ENCODE measurements at regions not wholly inside any gene's neighbourhood (a gene's known extent, or its start where the extent isn't known, plus 50 kb on each side); places are given as distances from the start of the nearest gene placed in this dataset.
"Not testable (repeated sequence)": the region's sequence is repeated elsewhere in the genome, so short reads cannot be mapped to it uniquely, and the experiment has no call there.

- POLR2A ChIA-PET; DNase-seq (ENCODE audit: extremely low spot score); CTCF ChIA-PET: not testable (repeated sequence)
Measured at GRCh38 chr10:78096486-78096885, 62.8 kb downstream of the RPS24 start.

- DNase-seq (ENCODE audit: extremely low spot score); POLR2A ChIA-PET; CTCF ChIA-PET: not testable (repeated sequence)
Measured at GRCh38 chr10:78102593-78102992, 68.9 kb downstream of the RPS24 start.

- ChIA-PET POLR2A (no interaction called here), CTCF (no interaction called here)
- TF ChIP-seq FOXA1 (IDR thresholded peaks at IDR 0.05) = no peak
- TF ChIP-seq ARNT (IDR thresholded peaks at IDR 0.05) = no peak
- TF ChIP-seq SP1 (IDR thresholded peaks at IDR 0.05) = no peak
- TF ChIP-seq ZNF384 (IDR thresholded peaks at IDR 0.05) = no peak
- no peak for TF ChIP-seq FOXK2 (IDR thresholded peaks at IDR 0.05)
- TF ChIP-seq SUZ12 (IDR thresholded peaks at IDR 0.05) = no peak
- TF ChIP-seq FOXM1 (IDR thresholded peaks at IDR 0.05; ENCODE audit: borderline replicate concordance) = no peak
- TF ChIP-seq NFRKB (IDR thresholded peaks at IDR 0.05) = no peak
- TF ChIP-seq TARDBP (IDR thresholded peaks at IDR 0.05) = no peak
- TF ChIP-seq ELF4 (IDR thresholded peaks at IDR 0.05) = no peak
- TF ChIP-seq LEF1 (IDR thresholded peaks at IDR 0.05; ENCODE audit: borderline replicate concordance) = no peak
- TF ChIP-seq PKNOX1 (IDR thresholded peaks at IDR 0.05) = no peak
- TF ChIP-seq HDGF (IDR thresholded peaks at IDR 0.05; ENCODE audit: borderline replicate concordance) = no peak
- DNase-seq (ENCODE audit: extremely low spot score) = no peak
Measured at GRCh38 chr10:78109210-78109609, 75.5 kb downstream of the RPS24 start.

- TF ChIP-seq CTBP1 (IDR thresholded peaks at IDR 0.05; ENCODE audit: borderline replicate concordance) (no peak), PKNOX1 (IDR thresholded peaks at IDR 0.05) (no peak)
- DNase-seq (ENCODE audit: extremely low spot score) = no peak
- ChIA-PET CTCF (no interaction called here), POLR2A (no interaction called here)
Measured at GRCh38 chr10:78115135-78115853, 81.6 kb downstream of the RPS24 start.

- ChIA-PET POLR2A (no interaction called here), CTCF (no interaction called here)
- TF ChIP-seq SP1 (IDR thresholded peaks at IDR 0.05) (no peak), TARDBP (IDR thresholded peaks at IDR 0.05) (no peak), FOXM1 (IDR thresholded peaks at IDR 0.05; ENCODE audit: borderline replicate concordance) (no peak), FOXA1 (IDR thresholded peaks at IDR 0.05) (no peak), CTBP1 (IDR thresholded peaks at IDR 0.05; ENCODE audit: borderline replicate concordance) (no peak), ARNT (IDR thresholded peaks at IDR 0.05) (no peak)
- no peak for DNase-seq (ENCODE audit: extremely low spot score)
Measured at GRCh38 chr10:78116361-78116760, 82.7 kb downstream of the RPS24 start.

GRCh38 chr10:78118591-78118990 lies 84.9 kb downstream of the RPS24 start:
- POLR2A ChIA-PET = no interaction called here
- no peak for DNase-seq (ENCODE audit: extremely low spot score)
- CTCF ChIA-PET = no interaction called here
- no peak for TF ChIP-seq HDGF (IDR thresholded peaks at IDR 0.05; ENCODE audit: borderline replicate concordance)
- TF ChIP-seq BHLHE40 (IDR thresholded peaks at IDR 0.05; ENCODE audit: borderline replicate concordance) = no peak
- TF ChIP-seq CTBP1 (IDR thresholded peaks at IDR 0.05; ENCODE audit: borderline replicate concordance) = no peak
- no peak for TF ChIP-seq ELF4 (IDR thresholded peaks at IDR 0.05)
- no peak for TF ChIP-seq ARNT (IDR thresholded peaks at IDR 0.05)
- no peak for TF ChIP-seq FOXM1 (IDR thresholded peaks at IDR 0.05; ENCODE audit: borderline replicate concordance)
- no peak for TF ChIP-seq FOXA1 (IDR thresholded peaks at IDR 0.05)
- no peak for TF ChIP-seq SP1 (IDR thresholded peaks at IDR 0.05)
- no peak for TF ChIP-seq LEF1 (IDR thresholded peaks at IDR 0.05; ENCODE audit: borderline replicate concordance)
- TF ChIP-seq FOXK2 (IDR thresholded peaks at IDR 0.05) = no peak
- TF ChIP-seq PKNOX1 (IDR thresholded peaks at IDR 0.05) = no peak
- no peak for TF ChIP-seq L3MBTL2 (conservative IDR thresholded peaks at IDR 0.05)
- TF ChIP-seq SUZ12 (IDR thresholded peaks at IDR 0.05) = no peak

- CTCF ChIA-PET = no interaction called here
- TF ChIP-seq TARDBP (IDR thresholded peaks at IDR 0.05) (no peak), SUZ12 (IDR thresholded peaks at IDR 0.05) (no peak), FOXA1 (IDR thresholded peaks at IDR 0.05) (no peak), BHLHE40 (IDR thresholded peaks at IDR 0.05; ENCODE audit: borderline replicate concordance) (no peak)
- POLR2A ChIA-PET = no interaction called here
- DNase-seq (ENCODE audit: extremely low spot score) = no peak
Measured at GRCh38 chr10:78121801-78122200, 88.1 kb downstream of the RPS24 start.

- ChIA-PET POLR2A (no interaction called here), CTCF (no interaction called here)
Measured at GRCh38 chr10:78124167-78124566, 90.5 kb downstream of the RPS24 start.

More at GRCh38 chr10:78124167-78124566, 90.5 kb downstream of the RPS24 start:
- no peak for TF ChIP-seq ELF4 (IDR thresholded peaks at IDR 0.05)
- no peak for TF ChIP-seq LEF1 (IDR thresholded peaks at IDR 0.05; ENCODE audit: borderline replicate concordance)
- TF ChIP-seq NFRKB (IDR thresholded peaks at IDR 0.05) = no peak
- no peak for TF ChIP-seq BHLHE40 (IDR thresholded peaks at IDR 0.05; ENCODE audit: borderline replicate concordance)
- TF ChIP-seq ZNF384 (IDR thresholded peaks at IDR 0.05) = no peak
- no peak for TF ChIP-seq L3MBTL2 (conservative IDR thresholded peaks at IDR 0.05)
- DNase-seq (ENCODE audit: extremely low spot score) = no peak

Data from HEK293T (cell line).